Calu3 (cell line): ENCODE measurements at regions not wholly inside any gene's neighbourhood (a gene's known extent, or its start where the extent isn't known, plus 50 kb on each side); places are given as distances from the start of the nearest gene placed in this dataset.

ENCODE experiments used
- BruUV-seq: library from RNA; stranded (reverse); fragments of 400-500 nt; replicated peaks from 2 replicates; lab custom pipeline; 2021; lab: Mats Ljungman, UMichigan
- CTCF ChIA-PET: fragments of 300-600 bp; sonication (Branson Sonifier 250); formaldehyde crosslinking; loops from one replicate; lab custom pipeline; 2022; ENCODE audit warnings: antibody characterized with exemption; lab: Charles Lee
- DNase-seq: peaks from one replicate; pipeline ENCODE4 v3.0.0; 2022
- H3K27ac Mint-ChIP-seq: one replicate; pipeline ENCODE4 v1.8.0; 2022; ENCODE audit warnings: mixed read lengths; ENCODE audit not compliant: unreplicated experiment
- H3K27me3 Mint-ChIP-seq: one replicate; pipeline ENCODE4 v1.8.0; 2022; ENCODE audit warnings: mixed read lengths; ENCODE audit not compliant: unreplicated experiment
- H3K36me3 Mint-ChIP-seq: one replicate; pipeline ENCODE4 v1.8.0; 2022; ENCODE audit warnings: mild to moderate bottlenecking, moderate library complexity, mixed read lengths; ENCODE audit not compliant: insufficient read depth, unreplicated experiment
- H3K4me1 Mint-ChIP-seq: one replicate; pipeline ENCODE4 v1.8.0; 2022; ENCODE audit warnings: mild to moderate bottlenecking, low read depth, mixed read lengths; ENCODE audit not compliant: unreplicated experiment
- H3K4me3 Mint-ChIP-seq: one replicate; pipeline ENCODE4 v1.8.0; 2022; ENCODE audit warnings: mild to moderate bottlenecking, low read depth, moderate library complexity, mixed read lengths; ENCODE audit not compliant: unreplicated experiment
- H3K9me3 Mint-ChIP-seq: one replicate; pipeline ENCODE4 v1.8.0; 2022; ENCODE audit warnings: low read depth, mixed read lengths; ENCODE audit not compliant: unreplicated experiment
- CTCF ChIP-seq: fragments of 200-600 bp; IDR thresholded peaks from one replicate; pipeline ENCODE4 v1.8.0; 2022; ENCODE audit warnings: antibody characterized with exemption; ENCODE audit not compliant: unreplicated experiment
- intact Hi-C: fragments of 100-400 bp; cut with micrococcal nuclease; formaldehyde crosslinking; loops from one replicate; pipeline ENCODE4 v1.10.0; 2022; ENCODE audit not compliant: unreplicated experiment

DNA sequence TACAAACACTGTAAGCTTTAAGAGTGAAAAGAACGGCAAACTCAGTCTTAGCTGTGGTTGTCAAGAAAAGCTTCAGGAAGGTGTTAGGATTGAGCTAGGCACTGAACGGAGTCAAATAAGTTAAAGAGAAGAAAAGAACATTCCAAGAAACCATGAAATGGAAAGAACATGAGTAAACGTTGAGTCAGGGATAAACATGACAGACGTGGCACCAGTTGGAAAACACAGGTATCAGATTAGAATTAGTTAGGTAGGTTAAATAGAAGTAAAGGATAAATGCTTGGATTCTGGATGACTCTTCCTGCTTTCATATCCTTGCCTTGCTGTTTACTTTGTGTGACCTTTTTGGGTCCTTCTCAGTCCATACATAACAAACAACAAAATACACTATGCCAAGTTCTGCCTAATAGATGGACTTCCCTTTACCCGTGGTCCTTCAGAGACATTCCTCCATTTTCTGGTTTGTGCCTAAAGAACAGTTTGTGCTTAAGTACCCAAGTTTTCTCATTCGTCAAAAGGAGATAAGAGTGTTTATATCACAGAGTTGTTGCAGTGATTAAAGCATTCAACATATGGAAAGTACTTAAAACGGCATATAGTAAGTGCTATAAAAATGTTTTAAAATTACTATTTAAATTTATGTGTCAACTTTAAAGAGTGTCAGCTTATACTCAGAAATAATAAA, 446.9 kb downstream of the TMA16 start:
- DNase-seq, result no peak
- no TSS peak for BruUV-seq
- no peaks in the 10 kb centered on the region for H3K36me3 Mint-ChIP-seq
- no peaks in the 10 kb centered on the region for H3K9me3 Mint-ChIP-seq
- H3K4me1 Mint-ChIP-seq, result no peaks in the 10 kb centered on the region
- no peaks in the 10 kb centered on the region for H3K27me3 Mint-ChIP-seq
- TF ChIP-seq CTCF, result no peak
- CTCF ChIA-PET, result no interaction called here
- H3K4me3 Mint-ChIP-seq, result no peak overlapping the region
- H3K27ac Mint-ChIP-seq, result no peak overlapping the region
- intact Hi-C loops, result no loop called here

GRCh38 chr4:163948920-163949455, 454.5 kb downstream of the TMA16 start:
- intact Hi-C loops, result no loop called here
- Mint-ChIP-seq H3K9me3 (no peaks in the 10 kb centered on the region), H3K4me1 (peaks cover 8% of the 10 kb centered on the region), H3K27me3 (no peaks in the 10 kb centered on the region), H3K27ac (no peak overlapping the region), H3K36me3 (no peaks in the 10 kb centered on the region), H3K4me3 (no peak overlapping the region)
- no peak for DNase-seq
- no TSS peak for BruUV-seq
- CTCF ChIA-PET, result interaction anchor here (0.5 kb wide), 1 partner anchor 102 kb away, joined by 5 read pairs; no protein-coding TSS in a partner anchor
- no peak for TF ChIP-seq CTCF

- DNase-seq, result no peak
- H3K27ac Mint-ChIP-seq, result no peak overlapping the region
- CTCF ChIA-PET, result no interaction called here
- intact Hi-C loops, result no loop called here
- H3K36me3 Mint-ChIP-seq, result no peaks in the 10 kb centered on the region
- no TSS peak for BruUV-seq
- H3K9me3 Mint-ChIP-seq, result no peaks in the 10 kb centered on the region
- no peak overlapping the region for H3K4me3 Mint-ChIP-seq
- no peak for TF ChIP-seq CTCF
- H3K4me1 Mint-ChIP-seq, result peaks cover 8% of the 10 kb centered on the region
- no peaks in the 10 kb centered on the region for H3K27me3 Mint-ChIP-seq
Measured at GRCh38 chr4:163949976-163950601, 455.6 kb downstream of the TMA16 start.

DNA sequence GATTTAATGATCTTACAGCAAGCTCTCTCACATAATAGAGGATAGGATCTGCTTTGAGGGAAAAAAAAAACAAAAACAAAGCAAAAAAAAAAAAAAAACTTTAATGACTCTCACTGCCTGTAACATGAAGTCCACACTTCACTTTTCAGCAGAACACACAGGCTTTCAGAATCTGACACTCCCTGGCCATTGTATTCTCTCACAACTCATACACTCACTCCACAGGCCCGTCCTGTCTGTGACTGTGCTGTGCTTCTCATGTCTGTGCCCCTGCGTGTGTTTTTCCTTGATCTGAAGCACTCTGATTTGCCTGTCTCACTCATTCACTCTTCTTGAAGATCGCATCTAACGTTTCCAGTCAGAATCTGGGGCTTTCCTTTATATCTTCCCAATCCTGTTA, 460.8 kb downstream of the TMA16 start:
- Mint-ChIP-seq H3K27me3 (no peaks in the 10 kb centered on the region), H3K9me3 (no peaks in the 10 kb centered on the region), H3K36me3 (no peaks in the 10 kb centered on the region), H3K27ac (no peak overlapping the region), H3K4me1 (peaks cover 16% of the 10 kb centered on the region), H3K4me3 (no peak overlapping the region)
- DNase-seq, result no peak
- no TSS peak for BruUV-seq
- no peak for TF ChIP-seq CTCF
- CTCF ChIA-PET, result no interaction called here
- intact Hi-C loops, result no loop called here
